GM21619 (cell line): ENCODE measurements at regions not wholly inside any gene's neighbourhood (a gene's known extent, or its start where the extent isn't known, plus 50 kb on each side); places are given as distances from the start of the nearest gene placed in this dataset.
A peak's percentile ranks its signal among the peaks of the same experiment; 100 is the strongest.
"Not testable (repeated sequence)": the region's sequence is repeated elsewhere in the genome, so short reads cannot be mapped to it uniquely, and the experiment has no call there.

ENCODE experiments used
- ATAC-seq: cut with Tn5 transposase; IDR thresholded peaks from one replicate; pipeline ENCODE4 v1.9.1; 2021; ENCODE audit not compliant: unreplicated experiment

DNA sequence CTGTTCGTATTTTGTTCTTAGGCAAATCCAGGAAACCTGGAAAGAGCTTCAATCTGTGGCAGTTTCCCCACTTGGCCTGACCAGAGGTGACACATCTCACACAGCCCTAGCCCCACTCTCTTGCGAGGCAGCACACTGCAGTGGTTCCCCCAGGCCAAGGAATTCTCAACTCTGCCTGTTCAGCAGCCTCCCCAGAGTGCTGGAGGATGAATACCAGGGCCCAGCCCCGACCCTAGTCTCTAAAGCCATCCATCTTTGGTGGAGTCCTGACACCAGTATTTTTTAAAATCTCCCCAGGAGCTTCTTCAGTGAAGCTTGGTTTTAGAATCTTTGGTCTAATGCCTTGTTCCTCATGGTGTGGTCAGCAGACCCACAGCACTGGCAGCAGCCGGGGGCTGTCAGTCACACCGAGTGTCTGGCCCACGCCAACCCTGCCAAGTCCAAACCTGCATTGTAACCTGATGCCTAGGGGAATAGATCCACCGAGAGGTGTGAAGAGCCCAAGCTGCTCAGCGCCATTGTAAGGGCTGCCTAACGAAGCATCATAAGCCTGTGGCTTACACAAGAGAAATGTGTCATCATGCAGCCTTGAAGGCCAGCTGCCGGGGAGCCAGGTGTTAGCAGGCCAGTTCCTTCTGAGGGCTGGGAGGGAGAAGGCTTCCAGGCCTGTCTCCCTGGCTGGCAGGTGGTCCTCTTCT, 428.7 kb upstream of the ID2 start:
- ATAC-seq = peak; percentile 93

DNA sequence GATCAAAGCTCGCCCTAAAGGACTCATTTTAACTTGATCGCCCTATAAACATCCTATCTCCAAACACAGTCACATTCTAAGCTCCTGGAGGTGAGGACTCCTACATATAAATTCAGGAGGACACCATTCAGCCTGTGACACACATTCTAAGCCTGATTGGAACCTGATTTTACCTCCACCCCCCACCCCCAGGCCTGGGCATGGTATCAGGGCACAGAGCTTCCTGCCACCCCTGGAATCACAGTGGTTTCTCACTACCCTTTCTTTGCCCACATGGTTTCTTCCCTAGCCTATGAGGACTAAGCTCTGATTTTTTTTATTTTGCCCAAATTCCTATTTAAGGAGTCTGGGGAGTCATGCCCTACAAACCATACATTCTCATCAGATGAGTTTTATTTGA, 428.1 kb upstream of the ID2 start:
- no peak for ATAC-seq

DNA sequence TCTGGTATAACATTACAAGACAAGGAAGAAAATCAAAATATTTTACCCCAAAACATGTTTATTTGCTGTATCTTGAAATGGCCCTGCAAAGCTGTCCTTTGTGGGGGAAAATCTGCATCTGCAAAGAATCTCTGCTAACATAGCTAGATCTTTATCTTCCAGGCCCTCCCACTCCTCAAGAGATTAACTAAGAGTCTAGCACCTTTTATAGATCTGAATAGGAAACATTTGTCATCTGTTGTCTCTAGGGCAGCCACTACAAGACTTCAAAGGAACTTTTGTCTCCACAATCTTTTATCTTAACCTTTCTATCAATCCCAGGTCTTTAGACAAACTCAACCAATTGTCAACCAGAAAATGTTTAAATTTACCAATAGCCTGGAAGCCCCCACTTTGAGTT, 427.6 kb upstream of the ID2 start:
- not testable (repeated sequence) for ATAC-seq

DNA sequence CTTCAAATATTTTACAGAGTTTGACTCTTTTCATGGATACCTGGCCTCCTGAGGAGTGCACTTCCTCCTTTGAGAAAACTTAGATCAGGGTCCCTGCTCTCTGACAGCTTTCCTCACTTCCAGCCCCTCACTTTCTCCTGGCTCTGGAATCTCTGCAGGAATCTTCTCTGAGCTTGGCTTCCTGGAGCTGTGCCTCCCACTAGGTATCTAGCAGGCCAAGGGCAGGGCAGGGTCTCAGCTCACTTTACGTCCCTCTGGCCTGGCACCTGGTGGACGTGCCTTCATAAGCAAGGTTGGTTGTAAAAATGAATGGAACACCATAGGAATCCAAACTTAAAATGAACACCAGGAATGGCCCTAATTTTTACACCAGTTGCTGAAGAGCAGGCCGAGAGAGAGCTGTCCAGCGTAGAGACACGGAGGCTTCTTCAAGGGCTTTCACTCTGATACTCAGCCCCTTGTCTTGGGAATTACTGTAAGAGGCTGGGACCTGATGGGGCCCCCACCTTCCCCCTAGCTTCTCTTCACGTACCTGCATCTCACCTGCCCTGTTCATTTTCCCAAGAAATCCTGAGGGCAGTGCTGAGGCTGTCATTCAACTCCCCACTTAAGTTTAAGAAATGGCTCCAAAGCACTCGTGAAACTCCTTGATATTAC, 426.9 kb upstream of the ID2 start:
- no peak for ATAC-seq

DNA sequence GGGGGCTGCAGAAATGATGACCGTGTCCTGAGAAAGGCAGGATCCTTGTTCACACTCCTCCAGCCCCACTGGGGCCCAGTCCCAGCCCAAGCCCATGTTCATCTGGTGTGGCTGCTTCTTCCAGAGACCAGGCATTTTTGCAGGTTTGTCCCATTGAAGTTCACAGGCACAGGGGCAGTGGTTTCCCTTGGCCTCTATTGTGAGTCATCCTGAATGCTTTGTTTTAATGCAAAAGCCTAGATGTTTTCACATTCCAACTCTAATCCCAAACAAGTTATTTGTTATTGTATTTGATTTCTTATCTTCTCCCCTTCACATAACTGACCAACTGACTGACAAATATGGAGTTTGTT, 426.4 kb upstream of the ID2 start:
- no peak for ATAC-seq

DNA sequence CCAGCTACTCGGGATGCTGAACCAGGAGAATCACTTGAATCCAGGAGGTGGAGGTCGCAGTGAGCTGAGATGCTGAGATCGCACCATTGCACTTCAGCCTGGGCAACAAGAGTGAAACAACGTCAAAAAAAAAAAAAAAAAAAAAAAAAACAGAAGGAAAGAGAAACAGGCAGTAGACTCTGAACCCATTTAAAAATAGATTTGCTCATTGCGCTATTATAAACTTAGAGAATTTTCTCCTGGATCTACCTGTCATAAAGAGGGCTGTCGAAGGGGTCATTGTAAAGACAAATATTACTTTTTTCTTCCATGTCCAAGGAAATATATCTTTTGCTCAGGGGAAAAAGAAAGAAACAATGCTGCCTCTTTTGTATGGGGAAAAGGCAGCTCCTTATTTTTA, 425.0 kb upstream of the ID2 start:
- no peak for ATAC-seq

DNA sequence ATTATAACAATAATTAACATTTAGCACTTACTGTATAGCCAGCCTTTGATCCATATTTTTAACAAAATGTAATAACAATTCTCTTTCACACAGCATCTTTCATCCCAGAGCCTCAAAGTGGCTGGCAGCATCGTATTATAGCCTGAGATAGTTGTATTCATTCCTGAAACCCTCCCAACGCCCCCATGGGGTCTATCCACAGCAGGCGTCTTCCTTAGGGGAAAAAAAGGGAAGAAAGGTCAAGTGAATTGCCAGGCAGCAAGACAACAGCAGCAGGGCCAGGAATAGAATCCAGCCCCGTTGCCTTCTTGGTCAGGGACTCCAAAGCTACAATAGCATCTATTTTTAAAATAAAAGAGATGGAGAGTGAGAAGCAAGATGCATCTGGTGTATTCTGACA, 424.4 kb upstream of the ID2 start:
- ATAC-seq = no peak

DNA sequence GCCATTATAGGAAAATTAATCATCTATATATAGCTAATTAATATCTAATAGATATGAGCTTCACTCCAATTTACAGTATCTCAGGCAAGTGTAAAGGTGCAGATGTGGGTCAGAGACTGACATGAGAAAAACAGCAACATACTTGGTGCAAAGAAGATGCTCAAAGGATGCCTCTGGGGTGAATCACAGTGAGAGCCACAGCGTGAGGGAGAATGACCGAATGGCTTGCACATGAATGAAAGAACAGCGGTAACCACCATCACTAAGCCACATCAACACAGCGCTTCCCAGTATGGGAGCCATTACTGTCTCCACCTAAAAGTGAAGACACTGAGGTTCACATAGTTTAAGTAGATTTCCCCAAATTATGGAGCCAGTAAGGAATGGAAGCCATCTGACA, 423.4 kb upstream of the ID2 start:
- ATAC-seq = no peak

DNA sequence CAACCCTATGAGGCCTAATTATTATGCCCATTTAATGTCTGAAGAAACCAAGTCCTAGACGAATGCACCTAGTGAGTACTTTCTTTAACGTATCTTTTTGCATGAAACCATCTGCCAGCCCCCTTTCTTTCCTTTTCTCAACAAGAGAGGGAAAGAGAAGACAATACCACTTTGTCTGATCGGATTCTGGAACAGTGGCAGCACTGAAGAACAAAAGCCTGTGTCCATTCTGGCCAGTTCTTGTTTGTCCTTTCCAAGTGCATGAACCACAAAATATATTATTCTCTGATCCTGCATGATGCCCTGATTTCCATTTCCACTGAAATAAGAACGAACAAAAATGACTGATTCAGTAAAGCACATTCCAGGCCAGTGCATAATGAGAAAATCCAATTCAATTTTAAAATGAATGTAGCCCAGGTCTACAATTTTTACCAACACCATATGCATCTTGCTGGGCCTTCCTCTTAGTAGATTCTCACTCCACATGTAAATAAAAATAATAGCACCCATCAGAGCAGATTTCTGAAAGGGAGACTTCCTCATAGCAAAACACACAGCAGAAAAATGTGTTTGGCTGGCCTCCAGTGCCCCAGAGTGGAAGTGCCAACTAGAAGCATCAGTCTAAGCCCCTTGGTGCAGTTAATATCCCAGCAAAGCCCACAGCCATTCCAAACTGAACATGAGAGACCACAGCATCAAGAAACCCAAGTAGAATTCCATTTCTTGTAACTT, 422.6 kb upstream of the ID2 start:
- ATAC-seq = no peak

DNA sequence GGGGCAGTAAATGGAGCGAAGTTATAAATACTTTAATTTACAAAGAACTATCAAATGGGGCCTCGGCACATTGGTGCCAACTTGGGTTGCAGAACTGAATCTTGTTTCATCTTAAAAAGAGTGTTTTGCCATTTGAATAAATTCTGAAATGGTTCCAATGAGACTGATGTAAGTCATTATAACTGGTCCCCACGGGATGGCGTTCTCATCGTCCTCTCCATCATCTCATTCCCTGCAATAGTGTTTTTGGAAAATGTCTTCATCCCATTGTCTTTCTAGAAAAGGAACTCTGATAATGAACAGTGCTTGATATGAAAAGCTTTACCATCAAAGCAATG, 422.0 kb upstream of the ID2 start:
- ATAC-seq = no peak

DNA sequence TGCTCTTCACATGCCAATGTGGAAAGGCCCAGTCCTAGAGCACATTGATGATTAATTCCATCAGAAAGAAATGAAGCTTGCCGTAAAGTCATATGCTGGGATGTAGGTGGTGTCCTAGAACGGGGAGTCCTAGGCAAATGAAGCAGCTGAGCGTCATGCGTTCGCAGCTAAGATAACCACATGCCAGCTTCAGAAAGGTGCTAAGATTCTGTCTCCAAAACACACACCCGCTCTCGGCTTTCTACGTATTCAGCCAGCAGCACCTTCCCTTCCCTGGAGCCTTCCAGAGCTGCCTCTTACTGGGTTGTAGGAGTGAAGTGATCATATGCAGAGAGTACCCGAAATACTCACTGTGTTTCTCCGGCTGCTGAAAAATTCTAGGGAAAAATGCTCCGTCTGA, 421.6 kb upstream of the ID2 start:
- ATAC-seq = no peak

DNA sequence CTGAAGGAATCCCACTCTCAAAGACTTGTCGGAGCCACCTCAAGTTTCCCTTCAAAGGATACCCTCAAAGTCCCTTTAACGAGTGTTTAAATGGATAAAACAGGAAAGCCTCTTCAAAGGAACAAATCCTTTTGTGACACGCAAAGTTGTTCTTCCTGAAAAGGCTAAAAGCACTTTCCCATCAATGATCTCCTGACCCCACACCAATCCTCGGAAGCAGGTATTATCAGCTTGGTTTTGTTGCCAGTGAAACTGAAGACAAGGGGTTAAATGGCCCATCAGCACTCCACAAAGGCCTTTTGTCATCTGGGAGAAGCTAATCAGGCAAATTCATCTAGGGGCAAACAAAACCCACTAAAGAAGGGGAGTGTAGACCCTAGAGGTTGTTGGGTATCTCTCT, 418.0 kb upstream of the ID2 start:
- ATAC-seq = no peak

DNA sequence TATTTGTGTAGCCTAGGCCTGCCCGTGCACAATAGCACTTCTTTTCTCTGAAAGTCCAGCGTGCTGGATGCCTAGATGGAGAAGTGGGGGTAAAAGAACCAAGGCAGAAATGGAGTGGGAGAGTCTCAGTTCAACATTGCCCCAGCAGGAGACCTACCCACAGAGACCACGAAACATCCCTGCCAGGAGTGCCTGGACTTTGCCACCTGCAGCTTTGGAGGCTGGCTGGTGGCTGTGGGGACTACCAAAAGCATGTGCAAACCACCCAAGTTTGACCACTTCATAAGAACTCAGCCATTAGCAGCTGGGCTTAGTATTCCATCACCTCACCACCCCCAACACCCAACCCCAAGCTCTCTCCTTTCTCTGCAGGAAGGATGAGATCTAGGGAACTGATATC, 416.9 kb upstream of the ID2 start:
- ATAC-seq = no peak

DNA sequence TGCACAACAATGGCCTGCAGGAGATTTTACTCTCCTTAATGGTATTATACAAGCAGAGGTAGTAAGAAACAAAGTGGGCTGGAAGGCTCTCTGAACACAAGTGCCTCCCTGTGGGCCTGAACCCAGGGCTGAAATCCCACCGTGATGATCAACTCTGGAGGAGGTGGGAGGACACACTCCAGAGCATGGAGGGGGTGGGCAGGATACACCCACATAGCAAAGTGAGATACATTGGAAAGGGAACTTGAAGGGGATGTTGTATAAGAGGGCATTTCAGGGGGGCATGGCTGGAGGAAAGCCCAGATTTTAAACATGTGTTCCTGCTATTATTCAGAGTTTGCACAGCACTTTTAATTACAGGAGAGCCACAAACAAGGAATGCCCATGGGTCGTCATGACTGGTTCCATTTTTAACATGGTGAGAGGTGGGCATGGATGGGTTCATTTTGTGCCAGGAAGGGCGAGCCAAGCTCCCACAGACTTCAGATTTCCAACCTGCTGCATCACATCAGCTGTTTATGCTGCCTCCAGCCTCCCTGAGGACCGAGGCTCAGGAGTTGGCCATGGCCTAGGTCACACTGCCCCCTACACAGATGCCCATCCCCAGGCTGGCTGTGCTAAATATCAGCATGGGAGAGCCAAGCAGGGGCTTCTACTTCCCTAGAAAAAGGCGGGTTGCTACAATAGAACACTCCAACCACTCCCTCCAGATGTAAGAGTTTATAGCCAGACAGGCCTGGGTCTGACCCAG, 416.2 kb upstream of the ID2 start:
- no peak for ATAC-seq

DNA sequence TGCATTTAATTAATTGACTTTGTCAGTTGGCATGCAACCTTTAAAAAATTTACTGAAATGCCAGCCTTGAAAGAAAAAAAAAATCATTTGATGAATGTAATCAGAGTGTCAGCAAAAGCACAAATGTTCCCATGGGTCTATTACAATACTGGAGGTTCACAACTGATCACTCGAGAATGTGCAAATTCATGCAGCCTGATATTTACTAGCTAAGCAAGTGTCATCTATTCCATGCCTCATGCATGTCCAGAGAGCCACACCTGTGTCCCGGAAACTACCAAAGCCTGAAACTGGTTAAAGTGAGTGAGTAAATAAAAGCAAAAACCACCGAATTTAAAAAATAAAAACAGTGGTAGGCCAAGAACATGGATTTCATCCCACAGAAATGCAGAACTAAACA, 415.3 kb upstream of the ID2 start:
- no peak for ATAC-seq

DNA sequence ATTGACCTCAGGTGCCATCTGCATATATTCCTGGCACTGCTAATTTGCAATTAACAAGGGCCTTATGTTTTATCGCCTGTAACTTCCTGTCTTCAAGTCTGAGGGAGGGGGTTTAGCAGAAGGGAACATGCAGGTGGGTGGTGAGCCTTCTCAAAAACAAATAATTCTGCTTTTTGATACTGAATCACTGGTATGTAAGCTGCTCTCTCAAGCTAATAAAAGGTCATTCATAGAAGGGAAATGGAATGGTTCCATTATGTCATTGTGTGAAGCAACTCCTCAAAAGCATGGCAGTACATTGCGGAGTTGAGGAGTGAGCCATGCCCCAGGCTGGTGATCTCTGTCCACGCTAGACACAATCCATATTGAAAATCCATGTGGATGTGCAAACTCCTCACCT, 414.8 kb upstream of the ID2 start:
- no peak for ATAC-seq

DNA sequence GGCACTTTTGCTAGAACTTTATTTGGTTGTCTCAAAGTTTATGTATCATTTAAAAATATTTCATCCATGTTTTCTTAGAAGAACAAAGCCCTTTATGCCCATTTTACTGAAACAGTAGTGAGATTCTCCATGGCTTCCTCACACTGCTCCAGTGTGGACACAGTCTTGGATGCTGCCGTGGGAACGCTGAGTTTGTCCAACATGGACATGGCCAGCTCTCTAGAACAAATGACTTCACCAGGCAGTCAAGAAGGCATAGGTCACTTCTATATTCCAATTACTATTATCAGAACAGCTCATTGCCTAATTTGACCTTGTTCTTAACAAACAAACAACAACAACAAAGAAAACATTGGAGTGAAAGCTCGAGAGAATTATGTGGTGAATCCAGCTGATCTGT, 414.1 kb upstream of the ID2 start:
- ATAC-seq = no peak

DNA sequence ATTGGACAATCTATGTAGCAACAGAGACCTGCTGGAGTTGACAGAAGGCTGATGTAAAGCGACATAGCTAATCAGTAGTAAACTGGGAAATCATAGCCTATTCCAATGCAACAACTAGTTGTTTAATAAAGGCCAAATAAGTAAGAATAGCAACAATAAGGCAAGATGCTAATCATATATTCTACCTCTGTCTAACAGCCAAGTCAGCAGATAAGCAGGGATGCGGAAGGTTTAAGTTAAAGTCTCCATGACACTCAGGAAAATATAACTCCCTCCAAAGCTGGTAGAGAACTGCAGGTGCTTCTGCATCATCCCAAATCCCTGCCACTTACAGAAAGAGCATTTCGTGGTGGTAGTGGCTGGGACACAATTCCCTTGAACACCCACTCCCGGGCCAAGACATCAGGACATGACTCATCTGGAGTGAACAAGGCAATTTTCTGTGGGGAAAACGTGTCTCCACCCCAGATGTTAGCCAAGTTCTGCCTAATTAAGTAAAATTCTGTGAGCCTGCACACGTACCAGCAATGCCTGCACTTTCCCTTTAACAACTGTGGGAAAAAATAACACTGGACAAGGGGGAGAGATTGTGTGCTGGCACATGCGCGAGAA, 413.6 kb upstream of the ID2 start:
- no peak for ATAC-seq

DNA sequence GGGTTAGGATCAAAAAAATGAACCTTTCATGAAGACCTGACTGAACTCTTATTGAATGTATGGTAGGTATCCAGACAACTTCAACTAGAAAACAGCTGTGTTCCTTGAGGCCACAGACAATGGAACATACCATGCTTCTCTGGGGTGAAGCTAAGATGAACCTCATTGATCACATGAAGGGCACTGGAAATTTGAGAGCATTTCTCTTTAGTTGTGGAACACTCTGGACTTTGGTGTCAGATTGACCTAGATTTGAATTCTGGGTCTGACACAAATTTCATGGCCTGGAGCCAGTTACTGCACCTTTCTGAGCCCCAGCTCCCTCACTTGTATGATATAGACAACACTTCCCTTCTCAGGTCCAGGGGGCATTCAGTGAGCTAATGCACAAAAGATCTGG, 411.2 kb upstream of the ID2 start:
- ATAC-seq = no peak

DNA sequence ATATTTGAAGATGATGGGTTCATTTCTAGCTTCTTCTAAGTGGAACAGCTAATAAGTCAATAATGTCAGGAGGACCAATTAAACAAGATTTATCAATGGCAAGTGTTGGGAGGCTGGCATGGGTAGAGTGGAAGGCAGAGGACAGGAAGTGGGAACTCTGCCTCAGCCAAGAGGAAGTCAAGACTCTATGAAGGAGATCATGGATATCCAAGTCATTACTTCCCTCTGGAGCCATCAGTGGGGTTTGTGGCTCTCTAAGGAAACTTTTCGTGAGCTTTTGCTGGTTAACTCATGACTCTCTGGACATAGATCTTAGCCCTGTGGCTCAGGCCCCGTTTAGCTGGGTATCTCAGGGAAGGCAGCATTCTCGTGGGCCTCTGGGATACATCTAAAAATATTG, 410.4 kb upstream of the ID2 start:
- ATAC-seq = no peak

DNA sequence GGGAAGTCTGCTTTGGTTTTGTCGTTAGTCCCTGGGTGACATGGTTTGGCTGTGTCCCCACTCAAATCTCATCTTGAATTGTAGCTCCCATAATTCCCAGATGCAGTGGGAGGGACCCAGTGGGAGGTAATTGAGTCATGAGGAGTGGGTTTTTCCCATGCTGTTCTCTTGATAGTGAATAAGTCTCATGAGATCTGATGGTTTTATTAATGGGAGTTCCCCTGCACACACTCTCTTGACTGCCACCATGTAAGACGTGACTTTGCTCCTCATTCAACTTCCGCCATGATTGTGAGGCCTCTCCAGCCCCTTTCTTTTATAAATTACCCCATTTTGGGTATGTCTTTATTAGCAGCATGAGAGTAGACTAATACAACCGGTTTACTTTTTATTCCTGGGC, 405.8 kb upstream of the ID2 start:
- ATAC-seq = no peak
